ENCODE measurements at regions not wholly inside any gene's neighbourhood (a gene's known extent, or its start where the extent isn't known, plus 50 kb on each side); places are given as distances from the start of the nearest gene placed in this dataset.

- H3K27ac ChIP-seq (replicated peaks) = no peak overlapping the region
- intact Hi-C loops (cut with micrococcal nuclease) = no loop called here
- DNase-seq = no peak
- no peaks in the 10 kb centered on the region for H3K36me3 ChIP-seq
- no peak overlapping the region for H3K4me3 ChIP-seq
- TF ChIP-seq CTCF (IDR thresholded peaks at IDR 0.05; ENCODE audit: borderline replicate concordance) = no peak
- H3K9me3 ChIP-seq (replicated peaks) = no peaks in the 10 kb centered on the region
- no peaks in the 10 kb centered on the region for H3K4me1 ChIP-seq
- H3K27me3 ChIP-seq (ENCODE audit: low read depth) = peaks cover 97% of the 10 kb centered on the region
Measured at GRCh38 chr9:126750941-126751725, 53.7 kb upstream of the ZBTB43 start.

GRCh38 chr9:126752376-126752775 lies 52.5 kb upstream of the ZBTB43 start:
- Histone ChIP-seq H3K9me3 (replicated peaks) (no peaks in the 10 kb centered on the region), H3K4me3 (no peak overlapping the region), H3K36me3 (no peaks in the 10 kb centered on the region), H3K4me1 (no peaks in the 10 kb centered on the region), H3K27me3 (ENCODE audit: low read depth) (peaks cover 85% of the 10 kb centered on the region), H3K27ac (replicated peaks) (no peak overlapping the region)
- no peak for TF ChIP-seq CTCF (IDR thresholded peaks at IDR 0.05; ENCODE audit: borderline replicate concordance)
- intact Hi-C loops (cut with micrococcal nuclease) = no loop called here
- no peak for DNase-seq

GRCh38 chr9:126752881-126753670 lies 51.8 kb upstream of the ZBTB43 start:
- Histone ChIP-seq H3K4me1 (no peaks in the 10 kb centered on the region), H3K27me3 (ENCODE audit: low read depth) (peaks cover 78% of the 10 kb centered on the region), H3K9me3 (replicated peaks) (no peaks in the 10 kb centered on the region), H3K4me3 (no peak overlapping the region), H3K27ac (replicated peaks) (no peak overlapping the region), H3K36me3 (no peaks in the 10 kb centered on the region)
- no peak for TF ChIP-seq CTCF (IDR thresholded peaks at IDR 0.05; ENCODE audit: borderline replicate concordance)
- intact Hi-C loops (cut with micrococcal nuclease) = no loop called here
- no peak for DNase-seq

GRCh38 chr9:126754436-126755316 lies 50.2 kb upstream of the ZBTB43 start:
- Histone ChIP-seq H3K9me3 (replicated peaks) (no peaks in the 10 kb centered on the region), H3K36me3 (no peaks in the 10 kb centered on the region), H3K27me3 (ENCODE audit: low read depth) (peaks cover 74% of the 10 kb centered on the region), H3K27ac (replicated peaks) (no peak overlapping the region), H3K4me1 (no peaks in the 10 kb centered on the region), H3K4me3 (no peak overlapping the region)
- no peak for TF ChIP-seq CTCF (IDR thresholded peaks at IDR 0.05; ENCODE audit: borderline replicate concordance)
- DNase-seq = no peak
- intact Hi-C loops (cut with micrococcal nuclease) = no loop called here
